PC-9 (cell line): ENCODE measurements at regions not wholly inside any gene's neighbourhood (a gene's known extent, or its start where the extent isn't known, plus 50 kb on each side); places are given as distances from the start of the nearest gene placed in this dataset.

ENCODE experiments used
- BruUV-seq: library from RNA; stranded (reverse); fragments of 400-500 nt; replicated peaks from 2 replicates; lab custom pipeline; 2021; lab: Mats Ljungman, UMichigan
- CTCF ChIA-PET: fragments of 300-600 bp; sonication (Branson Sonifier 250); formaldehyde crosslinking; loops from one replicate; lab custom pipeline; 2022; ENCODE audit warnings: antibody characterized with exemption; lab: Charles Lee
- POLR2A ChIA-PET: fragments of 300-600 bp; sonication (Branson Sonifier 250); formaldehyde crosslinking; loops from one replicate; lab custom pipeline; 2022; ENCODE audit warnings: antibody characterized with exemption; ENCODE audit not compliant: unreplicated experiment; lab: Charles Lee
- DNase-seq, 2 experiments: peaks; one replicate each; pipeline versions ENCODE4 v3.0.0 to v3.0.0-alpha.2; 2015 to 2022; ENCODE audit warnings: mixed read lengths in 1 of 2
- H2AFZ ChIP-seq: fragments of 200-600 bp; sonication (generic); 2 replicates; pipeline ENCODE4 v1.8.1; 2017; ENCODE audit warnings: antibody characterized with exemption
- H3F3A ChIP-seq: fragments of 200-600 bp; sonication (generic); 2 replicates; pipeline ENCODE4 v1.8.1; 2017; ENCODE audit warnings: antibody characterized with exemption, mild to moderate bottlenecking, low read depth; ENCODE audit not compliant: insufficient read depth
- H3K27ac ChIP-seq: fragments of 200-600 bp; sonication (generic); 2 replicates; pipeline ENCODE4 v1.6.1; 2016; ENCODE audit warnings: mixed run types
- H3K27me3 ChIP-seq: fragments of 200-600 bp; sonication (generic); 2 replicates; pipeline ENCODE4 v1.6.1; 2016; ENCODE audit warnings: low read depth, mixed run types; ENCODE audit not compliant: insufficient read depth
- H3K36me3 ChIP-seq: fragments of 200-600 bp; sonication (generic); 2 replicates; pipeline ENCODE4 v1.6.1; 2016; ENCODE audit warnings: low read depth, mixed run types
- H3K4me1 ChIP-seq: fragments of 200-600 bp; sonication (generic); replicated peaks from 2 replicates; pipeline ENCODE4 v1.6.1; 2016; ENCODE audit warnings: mixed run types; ENCODE audit not compliant: insufficient read depth
- H3K4me2 ChIP-seq: fragments of 200-600 bp; sonication (generic); 2 replicates; pipeline ENCODE4 v1.6.1; 2017; ENCODE audit warnings: mixed run types
- H3K4me3 ChIP-seq: fragments of 200-600 bp; sonication (generic); 2 replicates; pipeline ENCODE4 v1.6.1; 2016; ENCODE audit warnings: mixed run types
- H3K79me2 ChIP-seq: fragments of 200-600 bp; sonication (generic); 2 replicates; pipeline ENCODE4 v1.6.1; 2017; ENCODE audit warnings: low read depth, mixed run types
- H3K9me2 ChIP-seq: fragments of 200-600 bp; sonication (generic); 2 replicates; pipeline ENCODE4 v1.8.1; 2017; ENCODE audit warnings: mild to moderate bottlenecking; ENCODE audit not compliant: insufficient read depth
- H3K9me3 ChIP-seq: fragments of 200-600 bp; sonication (generic); 2 replicates; pipeline ENCODE4 v1.8.1; 2016; ENCODE audit warnings: low read depth; ENCODE audit not compliant: insufficient read depth
- H4K20me1 ChIP-seq: fragments of 200-600 bp; sonication (generic); 2 replicates; pipeline ENCODE4 v1.8.1; 2017; ENCODE audit not compliant: insufficient read depth
- EZH2 ChIP-seq: fragments of 200-600 bp; sonication (generic); IDR thresholded peaks from 2 replicates; pipeline ENCODE4 v1.8.0; 2017; ENCODE audit warnings: antibody characterized with exemption, low read depth
- intact Hi-C: fragments of 100-400 bp; cut with micrococcal nuclease; formaldehyde crosslinking; loops from one replicate; pipeline ENCODE4 v1.10.0; 2022; ENCODE audit not compliant: unreplicated experiment
- TF ChIP-seq, protein P1 (sequence below): fragments of 200-600 bp; sonication (generic); conservative IDR thresholded peaks from 2 replicates; pipeline ENCODE4 v1.6.1; 2017; ENCODE audit warnings: mixed run types, antibody characterized with exemption, mild to moderate bottlenecking, moderate library complexity

DNA sequence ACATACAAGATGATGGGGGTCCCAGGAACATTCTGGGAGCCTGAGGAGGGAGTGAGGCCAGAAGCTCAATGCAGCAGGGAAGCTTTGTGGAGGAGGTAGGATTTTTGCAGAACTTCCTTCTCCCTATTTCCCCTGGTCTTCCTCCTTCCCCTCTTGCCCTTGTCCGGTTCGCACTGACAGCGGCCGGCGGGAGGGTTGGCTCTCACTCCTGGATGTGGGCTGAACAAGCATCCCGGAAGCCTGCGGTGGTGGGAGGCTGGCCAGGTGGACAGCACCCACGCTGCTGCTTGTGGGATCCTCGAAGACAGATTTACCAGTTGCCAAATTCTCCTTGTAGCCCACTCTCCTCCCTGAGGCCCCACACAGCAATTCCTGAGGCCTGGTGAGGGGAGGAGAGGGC, 112.2 kb downstream of the KCNA5 start:
- intact Hi-C loops: no loop called here
- no peak for TF ChIP-seq EZH2
- TF ChIP-seq, protein P1, sequence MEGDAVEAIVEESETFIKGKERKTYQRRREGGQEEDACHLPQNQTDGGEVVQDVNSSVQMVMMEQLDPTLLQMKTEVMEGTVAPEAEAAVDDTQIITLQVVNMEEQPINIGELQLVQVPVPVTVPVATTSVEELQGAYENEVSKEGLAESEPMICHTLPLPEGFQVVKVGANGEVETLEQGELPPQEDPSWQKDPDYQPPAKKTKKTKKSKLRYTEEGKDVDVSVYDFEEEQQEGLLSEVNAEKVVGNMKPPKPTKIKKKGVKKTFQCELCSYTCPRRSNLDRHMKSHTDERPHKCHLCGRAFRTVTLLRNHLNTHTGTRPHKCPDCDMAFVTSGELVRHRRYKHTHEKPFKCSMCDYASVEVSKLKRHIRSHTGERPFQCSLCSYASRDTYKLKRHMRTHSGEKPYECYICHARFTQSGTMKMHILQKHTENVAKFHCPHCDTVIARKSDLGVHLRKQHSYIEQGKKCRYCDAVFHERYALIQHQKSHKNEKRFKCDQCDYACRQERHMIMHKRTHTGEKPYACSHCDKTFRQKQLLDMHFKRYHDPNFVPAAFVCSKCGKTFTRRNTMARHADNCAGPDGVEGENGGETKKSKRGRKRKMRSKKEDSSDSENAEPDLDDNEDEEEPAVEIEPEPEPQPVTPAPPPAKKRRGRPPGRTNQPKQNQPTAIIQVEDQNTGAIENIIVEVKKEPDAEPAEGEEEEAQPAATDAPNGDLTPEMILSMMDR: no peak

DNA sequence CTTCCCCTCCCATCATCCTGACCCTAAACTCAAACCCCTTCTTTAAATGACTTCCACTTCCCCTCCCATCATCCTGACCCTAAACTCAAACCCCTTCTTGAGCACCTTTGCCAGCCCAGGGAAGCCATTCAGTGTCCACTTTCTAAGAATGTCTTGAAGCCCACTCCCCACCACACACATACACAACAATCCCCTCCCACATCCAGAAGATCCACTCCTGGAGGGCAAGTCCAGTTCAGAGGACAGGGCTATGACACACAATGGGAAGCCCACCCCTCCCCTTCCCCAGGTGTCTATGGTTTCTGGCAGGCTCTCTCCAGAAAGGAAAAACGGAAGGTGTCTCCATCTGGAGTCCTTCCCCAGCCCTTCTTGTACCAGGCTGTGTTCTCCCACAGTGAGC, 117.1 kb downstream of the KCNA5 start:
- Histone ChIP-seq H3K36me3 (no peaks in the 10 kb centered on the region), H3K27ac (no peak overlapping the region), H3K27me3 (peaks cover 21% of the 10 kb centered on the region; the same call in 1 of the 2 replicates), H3K79me2 (no peaks in the 10 kb centered on the region), H3F3A (no peaks in the 10 kb centered on the region), H2AFZ (no peak overlapping the region), H3K4me3 (no peak overlapping the region), H3K4me1 (no peaks in the 10 kb centered on the region), H4K20me1 (no peaks in the 10 kb centered on the region), H3K9me3 (no peaks in the 10 kb centered on the region), H3K9me2 (no peaks in the 10 kb centered on the region), H3K4me2 (no peak overlapping the region)
- ChIA-PET POLR2A (no interaction called here), CTCF (no interaction called here)
- TF ChIP-seq, protein P1: no peak
- no peak for TF ChIP-seq EZH2
- DNase-seq: no peak
- intact Hi-C loops: no loop called here
- BruUV-seq: no TSS peak

More for the DNA sequence above, 112.2 kb downstream of the KCNA5 start:
- no peaks in the 10 kb centered on the region for H3K36me3 ChIP-seq
- no TSS peak for BruUV-seq
- no peaks in the 10 kb centered on the region for H4K20me1 ChIP-seq
- no peak overlapping the region for H2AFZ ChIP-seq
- CTCF ChIA-PET: no interaction called here
- H3F3A ChIP-seq: no peaks in the 10 kb centered on the region
- POLR2A ChIA-PET: no interaction called here
- H3K4me1 ChIP-seq: no peaks in the 10 kb centered on the region
- H3K9me2 ChIP-seq: no peaks in the 10 kb centered on the region
- H3K9me3 ChIP-seq: no peaks in the 10 kb centered on the region
- DNase-seq: no peak
- no peak overlapping the region for H3K4me3 ChIP-seq
- H3K4me2 ChIP-seq: no peak overlapping the region
- H3K27ac ChIP-seq: no peak overlapping the region
- peaks cover 43% of the 10 kb centered on the region for H3K27me3 ChIP-seq
- H3K79me2 ChIP-seq: no peaks in the 10 kb centered on the region

DNA sequence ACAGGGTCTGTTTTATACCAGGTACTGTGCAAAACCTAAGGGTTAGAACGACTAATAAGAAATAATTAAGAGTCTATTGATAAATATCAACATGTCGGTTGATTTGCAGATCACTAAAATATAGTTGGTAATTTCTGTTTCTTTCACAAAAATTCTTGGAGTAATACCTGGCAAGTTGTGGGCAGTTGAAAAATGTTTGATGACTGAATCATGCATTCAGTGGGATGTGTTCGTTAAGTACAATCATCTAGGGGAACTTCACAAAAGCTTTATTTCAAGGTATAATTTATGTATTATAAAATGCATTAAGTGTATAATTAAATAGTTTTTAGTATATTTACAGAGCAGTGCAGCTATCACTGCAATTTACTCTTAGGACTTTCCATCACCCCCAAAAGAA, 120.0 kb downstream of the KCNA5 start:
- BruUV-seq: no TSS peak
- no peak overlapping the region for H3K27ac ChIP-seq
- H3K4me1 ChIP-seq: no peaks in the 10 kb centered on the region
- H3K36me3 ChIP-seq: no peaks in the 10 kb centered on the region
- no peak overlapping the region for H3K4me3 ChIP-seq
- H3K79me2 ChIP-seq: no peaks in the 10 kb centered on the region
- no peaks in the 10 kb centered on the region for H4K20me1 ChIP-seq
- TF ChIP-seq, protein P1: no peak
- peaks cover 13% of the 10 kb centered on the region for H3K27me3 ChIP-seq
- POLR2A ChIA-PET: no interaction called here
- H3K4me2 ChIP-seq: no peak overlapping the region
- CTCF ChIA-PET: no interaction called here
- intact Hi-C loops: no loop called here
- H3K9me3 ChIP-seq: no peaks in the 10 kb centered on the region
- DNase-seq: no peak
- no peaks in the 10 kb centered on the region for H3K9me2 ChIP-seq
- no peak overlapping the region for H2AFZ ChIP-seq
- H3F3A ChIP-seq: no peaks in the 10 kb centered on the region
